ENCODE measurements at regions not wholly inside any gene's neighbourhood (a gene's known extent, or its start where the extent isn't known, plus 50 kb on each side); places are given as distances from the start of the nearest gene placed in this dataset. TPM values are rescaled to one million over a fixed set of nuclear protein-coding genes. Genes with fewer than 3 reads are reported as not detected.

- ATAC-seq (no peak), DNase-seq (ENCODE audit: low spot score) (no peak)
- intact Hi-C loops (cut with DNase I) = no loop called here
Measured at GRCh38 chr5:143470120-143470519, 66.6 kb upstream of the NR3C1 start.

GRCh38 chr5:143469125-143469524 lies 65.6 kb upstream of the NR3C1 start:
- DNase-seq (ENCODE audit: low spot score) (no peak), ATAC-seq (no peak)
- intact Hi-C loops (cut with DNase I) = no loop called here

DNA sequence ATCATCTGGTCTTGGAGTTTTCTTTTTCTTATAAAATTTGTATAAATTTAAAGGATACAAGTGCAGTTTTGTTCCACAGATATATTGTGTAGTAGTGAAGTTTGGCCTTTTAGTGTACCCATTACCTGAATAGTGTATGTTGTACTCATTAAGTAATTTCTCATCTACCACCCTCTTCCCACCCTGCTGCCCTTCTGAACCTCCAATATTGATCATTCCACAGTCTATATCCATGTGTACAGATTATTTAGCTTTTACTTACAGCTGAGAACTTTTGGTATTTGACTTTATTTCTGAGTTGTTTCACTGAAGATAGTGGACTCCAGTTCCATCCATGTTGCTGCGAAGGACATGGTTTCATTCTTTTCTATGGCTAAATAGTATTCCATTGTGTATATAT lies 63.1 kb upstream of the NR3C1 start:
- no peak for ATAC-seq
- intact Hi-C loops (cut with DNase I) = no loop called here

GRCh38 chr5:143464723-143465490 lies 61.4 kb upstream of the NR3C1 start:
- intact Hi-C loops (cut with DNase I) = no loop called here
- DNase-seq (ENCODE audit: low spot score) = no peak
- peak; percentile 83 for ATAC-seq

More for the DNA sequence above, 63.1 kb upstream of the NR3C1 start:
- DNase-seq (ENCODE audit: low spot score) = no peak

GRCh38 chr5:143462431-143462830 lies 58.9 kb upstream of the NR3C1 start:
- no peak for ATAC-seq
- DNase-seq (ENCODE audit: low spot score) = no peak
- intact Hi-C loops (cut with DNase I) = no loop called here

GRCh38 chr5:143459433-143459832 lies 55.9 kb upstream of the NR3C1 start:
- ATAC-seq (no peak), DNase-seq (ENCODE audit: low spot score) (no peak)
- intact Hi-C loops (cut with DNase I) = no loop called here

DNA sequence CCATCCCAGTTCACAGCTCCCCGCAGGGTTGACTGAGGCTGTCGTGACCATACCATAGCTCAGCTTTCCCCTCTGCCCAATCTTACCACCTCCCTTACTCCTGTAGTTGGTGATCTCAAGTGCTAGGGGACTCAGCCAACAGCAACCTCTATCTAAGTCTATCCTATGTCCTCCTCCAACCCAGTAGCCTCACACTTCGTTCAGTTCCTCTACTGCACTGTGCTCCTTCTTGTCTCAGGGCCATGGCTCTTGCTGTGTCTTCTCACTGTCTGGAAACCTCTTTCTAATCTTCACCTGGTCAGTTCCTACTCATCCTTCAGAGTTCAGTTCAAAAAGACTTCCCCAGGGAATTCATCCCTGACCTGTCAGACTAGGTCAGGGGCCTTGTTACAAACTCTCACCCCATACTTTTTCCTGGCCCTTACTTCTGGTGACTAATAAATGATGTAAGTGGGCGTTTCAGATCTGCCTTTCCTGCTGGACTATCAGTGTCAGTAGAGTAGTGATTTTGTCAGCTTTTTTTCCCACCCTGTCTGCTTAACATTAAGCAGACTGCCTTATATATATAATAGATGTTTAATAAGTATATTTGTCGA lies 53.6 kb upstream of the NR3C1 start:
- ATAC-seq (peak; percentile 84), DNase-seq (ENCODE audit: low spot score) (no peak)
- intact Hi-C loops (cut with DNase I) = no loop called here

GRCh38 chr5:143454936-143455516 lies 51.5 kb upstream of the NR3C1 start:
- DNase-seq (ENCODE audit: low spot score) (no peak), ATAC-seq (no peak)
- intact Hi-C loops (cut with DNase I) = no loop called here

DNA sequence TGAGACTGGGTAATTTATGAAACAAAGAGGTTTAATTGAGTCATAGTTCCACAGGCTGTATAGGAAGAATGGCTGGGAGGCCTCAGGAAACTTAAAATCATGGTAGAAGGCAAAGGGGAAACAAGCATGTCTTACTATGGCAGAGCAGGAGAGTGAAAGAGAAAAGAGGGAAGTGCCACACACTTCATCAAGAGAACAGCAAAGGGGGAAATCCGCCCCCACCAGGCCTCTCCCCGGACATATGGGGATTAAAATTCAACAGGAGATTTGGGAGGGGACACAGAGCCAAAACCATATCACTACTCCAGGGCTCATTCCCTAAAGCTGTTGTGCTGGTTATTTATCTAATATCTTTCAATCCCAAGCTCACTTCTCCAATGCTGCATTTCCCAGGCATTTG lies 50.2 kb upstream of the NR3C1 start:
- intact Hi-C loops (cut with DNase I) = no loop called here
- ATAC-seq = no peak
- DNase-seq (ENCODE audit: low spot score) = no peak

Small RNA genes lying in the stretch of these regions (microRNA-seq; reads per million reads assigned to microRNA genes)
- gene MIR5197 = not detected

Measured in sciatic nerve (tissue), 2 donors.